ENCODE measurements at regions not wholly inside any gene's neighbourhood (a gene's known extent, or its start where the extent isn't known, plus 50 kb on each side); places are given as distances from the start of the nearest gene placed in this dataset.

- TF ChIP-seq EZH2phosphoT487 (IDR thresholded peaks at IDR 0.05; ENCODE audit: borderline replicate concordance, low read length) (no peak), CTCF (conservative IDR thresholded peaks at IDR 0.05; ENCODE audit: low read depth, low read length) (no peak)
These were observed 233.4 kb upstream of the ID4 start for GRCh38 chr6:19603721-19604120.

Data from PC-3 (cell line).